WI38 (cell line): ENCODE measurements at regions not wholly inside any gene's neighbourhood (a gene's known extent, or its start where the extent isn't known, plus 50 kb on each side); places are given as distances from the start of the nearest gene placed in this dataset.

Experiments
- H3K4me3 ChIP-seq: 2 replicates; pipeline ENCODE4 v1.5.1; 2011; ENCODE audit warnings: low read depth, mild to moderate bottlenecking, control low read depth, low read length
- CTCF ChIP-seq: IDR thresholded peaks from 2 replicates; pipeline ENCODE4 v1.5.1; 2012; ENCODE audit warnings: low read depth, mild to moderate bottlenecking, control low read depth, low read length

GRCh38 chr6:140909625-140910024, 1223.1 kb upstream of the GJE1 start:
- no peak for TF ChIP-seq CTCF
- H3K4me3 ChIP-seq, result no peak overlapping the region

DNA sequence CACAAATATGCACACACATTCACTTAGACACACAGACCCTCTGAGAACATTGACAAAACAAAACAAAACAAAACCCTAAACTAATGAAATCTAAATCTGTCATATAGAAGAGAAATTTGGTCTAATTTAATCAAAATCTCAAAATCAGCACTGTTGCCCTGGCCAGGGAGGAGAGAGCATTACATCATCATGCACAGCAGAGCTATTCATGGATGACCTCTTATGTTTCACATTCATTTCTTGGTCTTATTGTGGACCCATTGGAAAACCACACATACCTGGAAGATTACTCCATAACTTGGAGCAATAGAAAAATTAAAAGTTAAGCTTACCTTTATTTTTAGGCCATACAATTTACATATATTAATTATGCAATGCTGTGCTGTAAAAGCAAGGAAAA, 1223.6 kb upstream of the GJE1 start:
- no peak for TF ChIP-seq CTCF
- no peak overlapping the region for H3K4me3 ChIP-seq

GRCh38 chr6:140908505-140908904, 1224.2 kb upstream of the GJE1 start:
- TF ChIP-seq CTCF, result no peak
- H3K4me3 ChIP-seq, result no peak overlapping the region

- no peak overlapping the region for H3K4me3 ChIP-seq
- no peak for TF ChIP-seq CTCF
Observed at GRCh38 chr6:140907235-140907634, 1225.5 kb upstream of the GJE1 start.

- no peak overlapping the region for H3K4me3 ChIP-seq
- no peak for TF ChIP-seq CTCF
Observed at GRCh38 chr6:140905724-140906123, 1227.0 kb upstream of the GJE1 start.

DNA sequence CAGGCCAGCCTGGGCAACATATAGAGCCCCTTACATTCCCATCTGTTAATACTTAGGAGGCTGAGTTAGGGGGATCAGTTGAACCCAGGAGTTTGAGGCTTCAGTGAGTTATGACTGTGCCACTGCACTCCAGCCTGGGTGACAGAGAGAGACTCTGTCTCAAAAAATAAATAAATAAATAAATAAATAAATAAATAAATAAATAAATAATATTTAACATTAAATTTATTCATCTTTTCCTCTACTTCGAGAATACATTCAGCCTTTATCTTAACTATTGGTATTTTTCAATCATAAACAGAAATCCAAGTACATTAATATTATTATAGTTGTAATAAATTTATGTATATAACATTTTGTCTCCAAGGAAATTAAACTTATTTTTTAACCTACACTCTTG, 1227.7 kb upstream of the GJE1 start:
- H3K4me3 ChIP-seq, result no peak overlapping the region
- no peak for TF ChIP-seq CTCF

- no peak overlapping the region for H3K4me3 ChIP-seq
- TF ChIP-seq CTCF, result no peak
Observed at GRCh38 chr6:140897804-140898573, 1234.7 kb upstream of the GJE1 start.
